ENCODE measurements at regions not wholly inside any gene's neighbourhood (a gene's known extent, or its start where the extent isn't known, plus 50 kb on each side); places are given as distances from the start of the nearest gene placed in this dataset.

GRCh38 chr13:65965501-65965900, 1264.6 kb downstream of the PCDH9 start:
- Histone ChIP-seq H3K27me3 (ENCODE audit: low read depth, low read length) (no peaks in the 10 kb centered on the region), H3K4me2 (ENCODE audit: low read length) (no peak overlapping the region), H3K4me1 (ENCODE audit: low read length) (peaks cover 3% of the 10 kb centered on the region; the same call in 1 of the 2 replicates), H2AFZ (ENCODE audit: low read depth, low read length) (no peak overlapping the region), H3K27ac (ENCODE audit: low read length) (no peak overlapping the region), H3K9me3 (ENCODE audit: insufficient read depth, low read length) (no peaks in the 10 kb centered on the region), H3K79me2 (ENCODE audit: low read length) (no peaks in the 10 kb centered on the region), H3K9ac (ENCODE audit: low read length) (no peak overlapping the region), H3K4me3 (ENCODE audit: low read length) (no peak overlapping the region), H3K36me3 (replicated peaks; ENCODE audit: low read depth, low read length) (no peaks in the 10 kb centered on the region), H4K20me1 (ENCODE audit: insufficient read depth, low read length) (no peaks in the 10 kb centered on the region)
- TF ChIP-seq EZH2phosphoT487 (IDR thresholded peaks at IDR 0.05; ENCODE audit: low read depth) (no peak), CTCF (IDR thresholded peaks at IDR 0.05; ENCODE audit: low read depth, low read length) (no peak)

GRCh38 chr13:65964672-65965071, 1265.5 kb downstream of the PCDH9 start:
- Histone ChIP-seq H3K4me3 (ENCODE audit: low read length) (no peak overlapping the region), H2AFZ (ENCODE audit: low read depth, low read length) (no peak overlapping the region), H3K27ac (ENCODE audit: low read length) (no peak overlapping the region), H3K27me3 (ENCODE audit: low read depth, low read length) (no peaks in the 10 kb centered on the region), H3K36me3 (replicated peaks; ENCODE audit: low read depth, low read length) (no peaks in the 10 kb centered on the region), H4K20me1 (ENCODE audit: insufficient read depth, low read length) (no peaks in the 10 kb centered on the region), H3K9me3 (ENCODE audit: insufficient read depth, low read length) (no peaks in the 10 kb centered on the region), H3K79me2 (ENCODE audit: low read length) (no peaks in the 10 kb centered on the region), H3K4me2 (ENCODE audit: low read length) (no peak overlapping the region), H3K9ac (ENCODE audit: low read length) (no peak overlapping the region), H3K4me1 (ENCODE audit: low read length) (peaks cover 3% of the 10 kb centered on the region; the same call in 1 of the 2 replicates)
- TF ChIP-seq EZH2phosphoT487 (IDR thresholded peaks at IDR 0.05; ENCODE audit: low read depth) (no peak), CTCF (IDR thresholded peaks at IDR 0.05; ENCODE audit: low read depth, low read length) (no peak)

- Histone ChIP-seq H3K4me1 (ENCODE audit: low read length) (no peaks in the 10 kb centered on the region), H3K36me3 (replicated peaks; ENCODE audit: low read depth, low read length) (peaks cover 3% of the 10 kb centered on the region), H3K4me2 (ENCODE audit: low read length) (no peak overlapping the region), H3K9ac (ENCODE audit: low read length) (no peak overlapping the region), H3K27ac (ENCODE audit: low read length) (no peak overlapping the region), H3K79me2 (ENCODE audit: low read length) (no peaks in the 10 kb centered on the region), H3K9me3 (ENCODE audit: insufficient read depth, low read length) (no peaks in the 10 kb centered on the region), H4K20me1 (ENCODE audit: insufficient read depth, low read length) (no peaks in the 10 kb centered on the region), H3K4me3 (ENCODE audit: low read length) (no peak overlapping the region), H3K27me3 (ENCODE audit: low read depth, low read length) (no peaks in the 10 kb centered on the region), H2AFZ (ENCODE audit: low read depth, low read length) (no peak overlapping the region)
- TF ChIP-seq CTCF (IDR thresholded peaks at IDR 0.05; ENCODE audit: low read depth, low read length) (no peak), EZH2phosphoT487 (IDR thresholded peaks at IDR 0.05; ENCODE audit: low read depth) (no peak)
Measured at GRCh38 chr13:65959305-65959704, 1270.8 kb downstream of the PCDH9 start.

GRCh38 chr13:65946387-65946786, 1283.7 kb downstream of the PCDH9 start:
- Histone ChIP-seq H3K27me3 (ENCODE audit: low read depth, low read length) (no peaks in the 10 kb centered on the region), H3K9ac (ENCODE audit: low read length) (no peak overlapping the region), H3K4me1 (ENCODE audit: low read length) (no peaks in the 10 kb centered on the region), H3K4me2 (ENCODE audit: low read length) (no peak overlapping the region), H4K20me1 (ENCODE audit: insufficient read depth, low read length) (no peaks in the 10 kb centered on the region), H3K4me3 (ENCODE audit: low read length) (no peak overlapping the region), H3K36me3 (replicated peaks; ENCODE audit: low read depth, low read length) (no peaks in the 10 kb centered on the region), H3K9me3 (ENCODE audit: insufficient read depth, low read length) (no peaks in the 10 kb centered on the region), H3K79me2 (ENCODE audit: low read length) (no peaks in the 10 kb centered on the region), H2AFZ (ENCODE audit: low read depth, low read length) (no peak overlapping the region), H3K27ac (ENCODE audit: low read length) (no peak overlapping the region)
- TF ChIP-seq CTCF (IDR thresholded peaks at IDR 0.05; ENCODE audit: low read depth, low read length) (no peak), EZH2phosphoT487 (IDR thresholded peaks at IDR 0.05; ENCODE audit: low read depth) (no peak)
